HEK293T (cell line): ENCODE measurements at regions not wholly inside any gene's neighbourhood (a gene's known extent, or its start where the extent isn't known, plus 50 kb on each side); places are given as distances from the start of the nearest gene placed in this dataset.
"Not testable (repeated sequence)": the region's sequence is repeated elsewhere in the genome, so short reads cannot be mapped to it uniquely, and the experiment has no call there.

Source experiments
- CTCF ChIA-PET: fragments of 350-600 bp; formaldehyde crosslinking; extraction: SDS; loops from one replicate; lab custom pipeline; 2021; ENCODE audit warnings: antibody characterized with exemption, inconsistent platforms; lab: Yijun Ruan, JAX
- POLR2A ChIA-PET: fragments of 350-600 bp; formaldehyde crosslinking; extraction: SDS; loops from one replicate; lab custom pipeline; 2020; ENCODE audit warnings: antibody characterized with exemption, inconsistent platforms; lab: Yijun Ruan, JAX
- DNase-seq: peaks from one replicate; pipeline ENCODE4 v3.0.0; 2012; ENCODE audit warnings: mixed read lengths; ENCODE audit errors: extremely low spot score
- ARNT ChIP-seq: fragments of 450-650 bp; IDR thresholded peaks from 2 replicates; pipeline ENCODE4 v1.6.1; 2017; ENCODE audit warnings: mild to moderate bottlenecking
- BHLHE40 ChIP-seq: fragments of 450-650 bp; IDR thresholded peaks from 2 replicates; pipeline ENCODE4 v1.6.1; 2016; ENCODE audit warnings: mild to moderate bottlenecking, moderate library complexity, borderline replicate concordance
- CTBP1 ChIP-seq: fragments of 450-650 bp; IDR thresholded peaks from 2 replicates; pipeline ENCODE4 v1.6.1; 2016; ENCODE audit warnings: borderline replicate concordance
- ELF4 ChIP-seq: fragments of 450-650 bp; IDR thresholded peaks from 2 replicates; pipeline ENCODE4 v1.6.1; 2017; ENCODE audit warnings: antibody characterized with exemption
- FOXA1 ChIP-seq: fragments of 450-650 bp; IDR thresholded peaks from 2 replicates; pipeline ENCODE4 v1.6.1; 2016; ENCODE audit warnings: mild to moderate bottlenecking
- FOXK2 ChIP-seq: fragments of 450-650 bp; IDR thresholded peaks from 2 replicates; pipeline ENCODE4 v1.6.1; 2016; ENCODE audit warnings: mild to moderate bottlenecking
- FOXM1 ChIP-seq: fragments of 450-650 bp; IDR thresholded peaks from 2 replicates; pipeline ENCODE4 v1.6.1; 2017; ENCODE audit warnings: mild to moderate bottlenecking, borderline replicate concordance
- HDGF ChIP-seq: fragments of 450-650 bp; IDR thresholded peaks from 2 replicates; pipeline ENCODE4 v1.6.1; 2017; ENCODE audit warnings: antibody characterized with exemption, borderline replicate concordance
- L3MBTL2 ChIP-seq: fragments of 450-650 bp; conservative IDR thresholded peaks from 2 replicates; pipeline ENCODE4 v1.6.1; 2016; ENCODE audit warnings: mild to moderate bottlenecking
- LEF1 ChIP-seq: fragments of 450-650 bp; IDR thresholded peaks from 2 replicates; pipeline ENCODE4 v1.6.1; 2017; ENCODE audit warnings: mild to moderate bottlenecking, borderline replicate concordance
- NFRKB ChIP-seq: fragments of 450-650 bp; IDR thresholded peaks from 2 replicates; pipeline ENCODE4 v1.6.1; 2016; ENCODE audit warnings: mild to moderate bottlenecking, moderate library complexity
- PKNOX1 ChIP-seq: fragments of 450-650 bp; IDR thresholded peaks from 2 replicates; pipeline ENCODE4 v1.6.1; 2016
- SP1 ChIP-seq: fragments of 450-650 bp; IDR thresholded peaks from 2 replicates; pipeline ENCODE4 v1.6.1; 2017
- SUZ12 ChIP-seq: fragments of 450-650 bp; IDR thresholded peaks from 2 replicates; pipeline ENCODE4 v1.6.1; 2016; ENCODE audit warnings: mild to moderate bottlenecking
- TARDBP ChIP-seq: fragments of 450-650 bp; IDR thresholded peaks from 2 replicates; pipeline ENCODE4 v1.6.1; 2016
- ZNF384 ChIP-seq: fragments of 450-650 bp; IDR thresholded peaks from 2 replicates; pipeline ENCODE4 v1.6.1; 2016

- no peak for DNase-seq
- TF ChIP-seq FOXK2 (no peak), FOXM1 (no peak), CTBP1 (no peak), ARNT (no peak), BHLHE40 (no peak), SP1 (no peak), NFRKB (no peak), FOXA1 (no peak), PKNOX1 (no peak), LEF1 (no peak), TARDBP (no peak), ELF4 (no peak), ZNF384 (no peak), L3MBTL2 (no peak), SUZ12 (no peak), HDGF (no peak)
- CTCF ChIA-PET = no interaction called here
- POLR2A ChIA-PET = no interaction called here
These were observed 327.7 kb downstream of the SUCLG1 start for GRCh38 chr2:84131278-84131830.

GRCh38 chr2:84129018-84129417 lies 330.1 kb downstream of the SUCLG1 start:
- CTCF ChIA-PET = no interaction called here
- POLR2A ChIA-PET = no interaction called here
- DNase-seq = no peak
- no peak for TF ChIP-seq ELF4

- DNase-seq, POLR2A ChIA-PET, CTCF ChIA-PET: not testable (repeated sequence)
These were observed 331.3 kb downstream of the SUCLG1 start for GRCh38 chr2:84127812-84128211.

GRCh38 chr2:84126530-84126929 lies 332.6 kb downstream of the SUCLG1 start:
- ChIA-PET CTCF (no interaction called here), POLR2A (no interaction called here)
- no peak for TF ChIP-seq L3MBTL2
- TF ChIP-seq CTBP1 = no peak
- TF ChIP-seq FOXK2 = no peak
- no peak for TF ChIP-seq SP1
- TF ChIP-seq ELF4 = no peak
- TF ChIP-seq HDGF = no peak
- no peak for TF ChIP-seq LEF1
- no peak for TF ChIP-seq NFRKB
- TF ChIP-seq ZNF384 = no peak
- TF ChIP-seq TARDBP = no peak
- TF ChIP-seq FOXM1 = no peak
- DNase-seq = no peak

GRCh38 chr2:84126084-84126483 lies 333.0 kb downstream of the SUCLG1 start:
- TF ChIP-seq ZNF384 (no peak), TARDBP (no peak), ARNT (no peak), FOXM1 (no peak), BHLHE40 (no peak), FOXK2 (no peak), PKNOX1 (no peak), L3MBTL2 (no peak), HDGF (no peak), SUZ12 (no peak), ELF4 (no peak), LEF1 (no peak), CTBP1 (no peak), NFRKB (no peak), SP1 (no peak), FOXA1 (no peak)
- DNase-seq = no peak
- CTCF ChIA-PET = no interaction called here
- POLR2A ChIA-PET = no interaction called here

- TF ChIP-seq L3MBTL2 (no peak), ELF4 (no peak), SP1 (no peak), BHLHE40 (no peak), SUZ12 (no peak), TARDBP (no peak), NFRKB (no peak), HDGF (no peak), FOXA1 (no peak), PKNOX1 (no peak), CTBP1 (no peak), FOXM1 (no peak), LEF1 (no peak), ARNT (no peak), ZNF384 (no peak), FOXK2 (no peak)
- no peak for DNase-seq
- POLR2A ChIA-PET = no interaction called here
- CTCF ChIA-PET = no interaction called here
These were observed 342.9 kb downstream of the SUCLG1 start for GRCh38 chr2:84116143-84116542.

- POLR2A ChIA-PET = interaction anchor here (0.6 kb wide), 1 partner anchor 172 kb away, joined by 3 read pairs; no protein-coding TSS in a partner anchor
- DNase-seq = no peak
- TF ChIP-seq FOXA1 = no peak
- no peak for TF ChIP-seq BHLHE40
- no peak for TF ChIP-seq ARNT
- no peak for TF ChIP-seq FOXM1
- no peak for TF ChIP-seq L3MBTL2
- TF ChIP-seq ZNF384 = no peak
- no peak for TF ChIP-seq NFRKB
- no peak for TF ChIP-seq HDGF
- no peak for TF ChIP-seq FOXK2
- TF ChIP-seq SUZ12 = no peak
- TF ChIP-seq LEF1 = no peak
- no peak for TF ChIP-seq PKNOX1
- CTCF ChIA-PET = no interaction called here
These were observed 343.8 kb downstream of the SUCLG1 start for GRCh38 chr2:84115173-84115857.

- CTCF ChIA-PET, POLR2A ChIA-PET: not testable (repeated sequence)
These were observed 355.1 kb downstream of the SUCLG1 start for GRCh38 chr2:84103816-84104527.

More at GRCh38 chr2:84103816-84104527, 355.1 kb downstream of the SUCLG1 start:
- not testable (repeated sequence) for DNase-seq
